Lower leg skin (tissue), 4 donors: ENCODE measurements at regions not wholly inside any gene's neighbourhood (a gene's known extent, or its start where the extent isn't known, plus 50 kb on each side); places are given as distances from the start of the nearest gene placed in this dataset.

Experiments
- DNase-seq, 2 donors: peaks; one replicate each; pipeline ENCODE4 v3.0.0-alpha.2; 2019; ENCODE audit warnings: low spot score in 2 of 2
- H3K4me3 ChIP-seq: fragments of 200-600 bp; sonication (generic); 2 replicates; pipeline ENCODE4 v1.5.1; 2017; ENCODE audit warnings: mild to moderate bottlenecking, low read depth; ENCODE audit not compliant: poor library complexity, severe bottlenecking
- CTCF ChIP-seq, 3 donors: fragments of 450-650 bp; IDR thresholded peaks; one replicate each; pipeline ENCODE4 v1.5.1; 2016; ENCODE audit warnings: antibody characterized with exemption in 3 of 3, mild to moderate bottlenecking in 3 of 3, moderate library complexity in 2 of 3
- POLR2A ChIP-seq, 2 donors: fragments of 450-650 bp; IDR thresholded peaks; one replicate each; pipeline ENCODE4 v1.6.1; 2016 to 2017; ENCODE audit warnings: antibody characterized with exemption in 2 of 2, mild to moderate bottlenecking in 1 of 2, moderate library complexity in 1 of 2
- WGBS, 2 donors: methylation state at CpG; one replicate each; pipeline ENCODE4 v1.1.5; 2018; 5-methylcytosine and 5-hydroxymethylcytosine counted together
- intact Hi-C: fragments of 100-400 bp; cut with DNase I; formaldehyde crosslinking; loops from one replicate; pipeline ENCODE4 v1.15.0; 2023; ENCODE audit warnings: low total_unique reads

GRCh38 chr20:22480336-22480735, 104.0 kb downstream of the FOXA2 start:
- WGBS, 2 donors = 44 to 46% methylated on average over 4 of the region's 4 CpGs
- DNase-seq = no peak
- no peak overlapping the region for H3K4me3 ChIP-seq
- intact Hi-C loops = no loop called here
- TF ChIP-seq CTCF (IDR thresholded peaks at IDR 0.05) = no peak

- no peak for TF ChIP-seq POLR2A (IDR thresholded peaks at IDR 0.05)
- TF ChIP-seq CTCF (IDR thresholded peaks at IDR 0.05) = no peak
- no peak for DNase-seq
- WGBS, 2 donors = 67 to 76% methylated on average over 1 of the region's 1 CpG
- H3K4me3 ChIP-seq = no peak overlapping the region
- intact Hi-C loops = no loop called here
Measured at GRCh38 chr20:22475662-22476061, 108.7 kb downstream of the FOXA2 start.

GRCh38 chr20:22474224-22474623, 110.1 kb downstream of the FOXA2 start:
- intact Hi-C loops = no loop called here
- no peak for TF ChIP-seq POLR2A (IDR thresholded peaks at IDR 0.05)
- no peak for TF ChIP-seq CTCF (IDR thresholded peaks at IDR 0.05)
- no peak for DNase-seq
- WGBS, 2 donors = 74 to 81% methylated on average over 3 of the region's 3 CpGs
- H3K4me3 ChIP-seq = no peak overlapping the region

- WGBS, 2 donors = 74 to 77% methylated on average over 2 of the region's 2 CpGs
- intact Hi-C loops = no loop called here
- no peak for DNase-seq
- no peak overlapping the region for H3K4me3 ChIP-seq
- no peak for TF ChIP-seq POLR2A (IDR thresholded peaks at IDR 0.05)
- no peak for TF ChIP-seq CTCF (IDR thresholded peaks at IDR 0.05)
Measured at GRCh38 chr20:22473293-22473692, 111.1 kb downstream of the FOXA2 start.

GRCh38 chr20:22472447-22473100, 111.8 kb downstream of the FOXA2 start:
- intact Hi-C loops = no loop called here
- no peak for TF ChIP-seq POLR2A (IDR thresholded peaks at IDR 0.05)
- no peak for TF ChIP-seq CTCF (IDR thresholded peaks at IDR 0.05)
- no peak overlapping the region for H3K4me3 ChIP-seq
- DNase-seq = no peak
- 85 to 86% methylated on average over 20 of the region's 20 CpGs for WGBS, 2 donors
